CD4-positive, CD25-positive, alpha-beta regulatory T cell (primary cell): ENCODE measurements at regions not wholly inside any gene's neighbourhood (a gene's known extent, or its start where the extent isn't known, plus 50 kb on each side); places are given as distances from the start of the nearest gene placed in this dataset.

ENCODE experiments used
- ATAC-seq, 2 donors: fragments of 150-1000 bp; cut with Tn5 transposase; one replicate each; pipeline ENCODE4 v1.10.0; 2021; ENCODE audit warnings: low read depth in 2 of 2, moderate number of reproducible peaks in 2 of 2, moderate library complexity in 1 of 2
- DNase-seq, 3 donors: peaks; one replicate each; pipeline versions ENCODE4 v3.0.0 to v3.0.0-alpha.2; 2012 to 2022; ENCODE audit warnings: mixed read lengths in 1 of 3
- H3K27ac ChIP-seq: one replicate; pipeline ENCODE4 v1.7.0; 2013; ENCODE audit warnings: mild to moderate bottlenecking, low read length; ENCODE audit not compliant: insufficient read depth, poor library complexity, severe bottlenecking
- H3K27me3 ChIP-seq: one replicate; pipeline ENCODE4 v1.7.0; 2013; ENCODE audit warnings: low read length; ENCODE audit not compliant: control insufficient read depth, insufficient read depth
- H3K36me3 ChIP-seq: one replicate; pipeline ENCODE4 v1.7.0; 2013; ENCODE audit warnings: mild to moderate bottlenecking, low read length, moderate library complexity; ENCODE audit not compliant: control insufficient read depth, insufficient read depth
- H3K4me1 ChIP-seq: 2 replicates; pipeline ENCODE4 v1.7.0; 2013; ENCODE audit warnings: mild to moderate bottlenecking, low read length; ENCODE audit not compliant: insufficient read depth, control insufficient read depth, poor library complexity, severe bottlenecking
- H3K4me3 ChIP-seq: one replicate; pipeline ENCODE4 v1.7.0; 2013; ENCODE audit warnings: low read depth, mild to moderate bottlenecking, low read length, moderate library complexity
- H3K9me3 ChIP-seq, 2 experiments: 1 replicate in 1 of 2; 2 replicates in 1 of 2; pipeline ENCODE4 v1.7.0; 2013; ENCODE audit warnings: low read length in 2 of 2, mild to moderate bottlenecking in 1 of 2, moderate library complexity in 1 of 2; ENCODE audit not compliant: control insufficient read depth in 2 of 2
- H3K27ac Mint-ChIP-seq, 3 donors: one replicate each; pipeline ENCODE4 v1.8.0; 2020 to 2022; ENCODE audit warnings: mild to moderate bottlenecking in 3 of 3, mixed read lengths in 3 of 3, moderate library complexity in 2 of 3
- H3K27me3 Mint-ChIP-seq: one replicate; pipeline ENCODE4 v1.8.0; 2022; ENCODE audit warnings: mild to moderate bottlenecking, mixed read lengths
- H3K36me3 Mint-ChIP-seq: one replicate; pipeline ENCODE4 v1.8.0; 2020; ENCODE audit warnings: mixed read lengths
- H3K4me1 Mint-ChIP-seq, 4 donors: one replicate each; pipeline ENCODE4 v1.8.0; 2020 to 2022; ENCODE audit warnings: mixed read lengths in 4 of 4, mild to moderate bottlenecking in 1 of 4
- H3K4me3 Mint-ChIP-seq, 4 donors: one replicate each; pipeline ENCODE4 v1.8.0; 2020 to 2022; ENCODE audit warnings: mild to moderate bottlenecking in 4 of 4, mixed read lengths in 4 of 4, moderate library complexity in 3 of 4
- H3K9me3 Mint-ChIP-seq, 7 donors: one replicate each; pipeline ENCODE4 v1.8.0; 2020 to 2022; ENCODE audit warnings: mixed read lengths in 7 of 7, mild to moderate bottlenecking in 3 of 7, moderate library complexity in 2 of 7

- ATAC-seq (no peak), DNase-seq (no peak)
- Mint-ChIP-seq H3K9me3 (peaks cover 0 to 7% (median 2%) of the 10 kb centered on the region in 7 donors), H3K4me3 (no peak overlapping the region), H3K4me1 (no peaks in the 10 kb centered on the region), H3K27me3 (peaks cover 14% of the 10 kb centered on the region), H3K27ac (no peak overlapping the region), H3K36me3 (no peaks in the 10 kb centered on the region)
- peaks cover 2% of the 10 kb centered on the region for H3K27me3 ChIP-seq
- H3K4me1 ChIP-seq, result no peaks in the 10 kb centered on the region
- no peak overlapping the region for H3K4me3 ChIP-seq
- H3K27ac ChIP-seq, result no peak overlapping the region
- H3K36me3 ChIP-seq, result no peaks in the 10 kb centered on the region
- no peaks in the 10 kb centered on the region for H3K9me3 ChIP-seq
These were observed 205.7 kb upstream of the RUNX1 start for GRCh38 chr21:35254765-35255138.

- ATAC-seq (no peak), DNase-seq (no peak)
- no peak overlapping the region for H3K27ac ChIP-seq
- peaks cover 2% of the 10 kb centered on the region for H3K27me3 ChIP-seq
- Mint-ChIP-seq H3K27me3 (peaks cover 9% of the 10 kb centered on the region), H3K27ac (no peak overlapping the region), H3K36me3 (no peaks in the 10 kb centered on the region), H3K4me3 (no peak overlapping the region), H3K4me1 (no peaks in the 10 kb centered on the region), H3K9me3 (peaks cover 0 to 7% (median 2%) of the 10 kb centered on the region in 7 donors)
- no peak overlapping the region for H3K4me3 ChIP-seq
- H3K4me1 ChIP-seq, result no peaks in the 10 kb centered on the region
- H3K9me3 ChIP-seq, result no peaks in the 10 kb centered on the region
- H3K36me3 ChIP-seq, result no peaks in the 10 kb centered on the region
These were observed 205.1 kb upstream of the RUNX1 start for GRCh38 chr21:35254006-35254764.

GRCh38 chr21:35252831-35253230 lies 203.7 kb upstream of the RUNX1 start:
- Histone ChIP-seq H3K27me3 (peaks cover 2% of the 10 kb centered on the region), H3K27ac (no peak overlapping the region), H3K36me3 (no peaks in the 10 kb centered on the region), H3K9me3 (no peaks in the 10 kb centered on the region), H3K4me1 (no peaks in the 10 kb centered on the region), H3K4me3 (no peak overlapping the region)
- ATAC-seq (no peak), DNase-seq (peak in 1 of 3 donors; percentile 7)
- Mint-ChIP-seq H3K4me3 (no peak overlapping the region), H3K4me1 (no peaks in the 10 kb centered on the region), H3K27ac (no peak overlapping the region), H3K36me3 (no peaks in the 10 kb centered on the region), H3K9me3 (peaks cover 0 to 10% (median 2%) of the 10 kb centered on the region in 7 donors), H3K27me3 (peaks cover 9% of the 10 kb centered on the region)

GRCh38 chr21:35249636-35250035 lies 200.5 kb upstream of the RUNX1 start:
- peaks cover 0 to 10% (median 2%) of the 10 kb centered on the region in 7 donors for H3K9me3 Mint-ChIP-seq

GRCh38 chr21:35245879-35246278 lies 196.8 kb upstream of the RUNX1 start:
- H3K4me1 Mint-ChIP-seq, result peaks cover 0 to 2% (median 0%) of the 10 kb centered on the region in 4 donors

More at GRCh38 chr21:35249636-35250035, 200.5 kb upstream of the RUNX1 start:
- Mint-ChIP-seq H3K27me3 (peaks cover 7% of the 10 kb centered on the region), H3K36me3 (no peaks in the 10 kb centered on the region), H3K4me3 (no peak overlapping the region), H3K4me1 (peaks cover 0 to 2% (median 0%) of the 10 kb centered on the region in 4 donors), H3K27ac (no peak overlapping the region)
- ATAC-seq, result no peak
- peaks cover 6% of the 10 kb centered on the region for H3K27me3 ChIP-seq
- no peaks in the 10 kb centered on the region for H3K9me3 ChIP-seq
- H3K27ac ChIP-seq, result no peak overlapping the region
- DNase-seq, result no peak
- no peaks in the 10 kb centered on the region for H3K36me3 ChIP-seq
- no peaks in the 10 kb centered on the region for H3K4me1 ChIP-seq
- no peak overlapping the region for H3K4me3 ChIP-seq

GRCh38 chr21:35244514-35244913 lies 195.4 kb upstream of the RUNX1 start:
- Mint-ChIP-seq H3K4me3 (no peak overlapping the region), H3K4me1 (peaks cover 0 to 2% (median 0%) of the 10 kb centered on the region in 4 donors), H3K9me3 (peaks cover 0 to 3% (median 0%) of the 10 kb centered on the region in 7 donors), H3K36me3 (no peaks in the 10 kb centered on the region), H3K27ac (no peak overlapping the region), H3K27me3 (peaks cover 13% of the 10 kb centered on the region)
- H3K27ac ChIP-seq, result no peak overlapping the region
- peaks cover 4% of the 10 kb centered on the region for H3K27me3 ChIP-seq
- H3K4me3 ChIP-seq, result no peak overlapping the region
- no peaks in the 10 kb centered on the region for H3K36me3 ChIP-seq
- no peak for ATAC-seq
- no peaks in the 10 kb centered on the region for H3K4me1 ChIP-seq
- H3K9me3 ChIP-seq, result no peaks in the 10 kb centered on the region
- no peak for DNase-seq

More at GRCh38 chr21:35245879-35246278, 196.8 kb upstream of the RUNX1 start:
- Histone ChIP-seq H3K36me3 (no peaks in the 10 kb centered on the region), H3K27me3 (peaks cover 4% of the 10 kb centered on the region), H3K4me3 (no peak overlapping the region), H3K27ac (no peak overlapping the region), H3K4me1 (no peaks in the 10 kb centered on the region), H3K9me3 (no peaks in the 10 kb centered on the region)
- DNase-seq (no peak), ATAC-seq (no peak)
- Mint-ChIP-seq H3K27me3 (peaks cover 11% of the 10 kb centered on the region), H3K4me3 (no peak overlapping the region), H3K9me3 (peaks cover 0 to 10% (median 2%) of the 10 kb centered on the region in 7 donors), H3K27ac (no peak overlapping the region), H3K36me3 (no peaks in the 10 kb centered on the region)

GRCh38 chr21:35243171-35243570 lies 194.1 kb upstream of the RUNX1 start:
- Histone ChIP-seq H3K27me3 (peaks cover 4% of the 10 kb centered on the region), H3K4me1 (no peaks in the 10 kb centered on the region), H3K27ac (no peak overlapping the region), H3K4me3 (no peak overlapping the region), H3K9me3 (no peaks in the 10 kb centered on the region), H3K36me3 (no peaks in the 10 kb centered on the region)
- Mint-ChIP-seq H3K4me3 (no peak overlapping the region), H3K36me3 (no peaks in the 10 kb centered on the region), H3K27ac (no peak overlapping the region), H3K4me1 (peaks cover 0 to 3% (median 2%) of the 10 kb centered on the region in 4 donors), H3K9me3 (peaks cover 0 to 2% (median 0%) of the 10 kb centered on the region in 7 donors), H3K27me3 (peaks cover 22% of the 10 kb centered on the region)
- ATAC-seq, result no peak
- no peak for DNase-seq

- ATAC-seq (no peak), DNase-seq (no peak)
- Mint-ChIP-seq H3K4me3 (no peak overlapping the region), H3K4me1 (peaks cover 14 to 26% (median 22%) of the 10 kb centered on the region in 4 donors), H3K9me3 (peaks cover 0 to 12% (median 2%) of the 10 kb centered on the region in 7 donors), H3K27ac (no peak overlapping the region), H3K27me3 (peaks cover 19% of the 10 kb centered on the region), H3K36me3 (no peaks in the 10 kb centered on the region)
- Histone ChIP-seq H3K4me3 (no peak overlapping the region), H3K9me3 (peaks cover 0 to 5% of the 10 kb centered on the region in 2 experiments), H3K27ac (no peak overlapping the region), H3K4me1 (peaks cover 2% of the 10 kb centered on the region), H3K36me3 (no peaks in the 10 kb centered on the region), H3K27me3 (no peaks in the 10 kb centered on the region)
These were observed 190.7 kb upstream of the RUNX1 start for GRCh38 chr21:35239811-35240219.
